ENCODE measurements at regions not wholly inside any gene's neighbourhood (a gene's known extent, or its start where the extent isn't known, plus 50 kb on each side); places are given as distances from the start of the nearest gene placed in this dataset.

- no peak for TF ChIP-seq CTCF (conservative IDR thresholded peaks at IDR 0.05 in 1 of 2, IDR thresholded peaks at IDR 0.05 in 1 of 2; ENCODE audit: low read depth in 1 of 2, low read length in 2 of 2)
- TF ChIP-seq EZH2 (IDR thresholded peaks at IDR 0.05; ENCODE audit: low read length, missing control alignments), result no peak
Measured at GRCh38 chr7:27435461-27435860, 192.9 kb downstream of the EVX1 start.

All from fibroblast of lung (primary cell).